Muscle of leg (tissue), 3 donors: ENCODE measurements at regions not wholly inside any gene's neighbourhood (a gene's known extent, or its start where the extent isn't known, plus 50 kb on each side); places are given as distances from the start of the nearest gene placed in this dataset.

Experiments used
- DNase-seq: peaks from one replicate; pipeline ENCODE4 v3.0.0; 2013
- H3K27ac ChIP-seq: one replicate; pipeline ENCODE4 v1.5.1; 2013; ENCODE audit warnings: mild to moderate bottlenecking, low read length, control low read depth
- H3K27me3 ChIP-seq: one replicate; pipeline ENCODE4 v1.6.1; 2013; ENCODE audit warnings: low read length; ENCODE audit not compliant: control insufficient read depth, insufficient read depth
- H3K36me3 ChIP-seq: one replicate; pipeline ENCODE4 v1.6.1; 2013; ENCODE audit warnings: low read length; ENCODE audit not compliant: control insufficient read depth, insufficient read depth
- H3K4me1 ChIP-seq: one replicate; pipeline ENCODE4 v1.6.1; 2013; ENCODE audit warnings: low read length; ENCODE audit not compliant: control insufficient read depth, insufficient read depth
- H3K4me3 ChIP-seq: one replicate; pipeline ENCODE4 v1.5.1; 2013; ENCODE audit warnings: low read length, control low read depth
- H3K9me3 ChIP-seq: replicated peaks from 2 replicates; pipeline ENCODE4 v1.6.1; 2013; ENCODE audit warnings: low read depth, low read length; ENCODE audit not compliant: control insufficient read depth
- WGBS: methylation state at CpG from one replicate; pipeline ENCODE4 v1.1.5; 2013; ENCODE audit warnings: missing lambda C conversion rate; ENCODE audit not compliant: insufficient coverage; 5-methylcytosine and 5-hydroxymethylcytosine counted together

DNA sequence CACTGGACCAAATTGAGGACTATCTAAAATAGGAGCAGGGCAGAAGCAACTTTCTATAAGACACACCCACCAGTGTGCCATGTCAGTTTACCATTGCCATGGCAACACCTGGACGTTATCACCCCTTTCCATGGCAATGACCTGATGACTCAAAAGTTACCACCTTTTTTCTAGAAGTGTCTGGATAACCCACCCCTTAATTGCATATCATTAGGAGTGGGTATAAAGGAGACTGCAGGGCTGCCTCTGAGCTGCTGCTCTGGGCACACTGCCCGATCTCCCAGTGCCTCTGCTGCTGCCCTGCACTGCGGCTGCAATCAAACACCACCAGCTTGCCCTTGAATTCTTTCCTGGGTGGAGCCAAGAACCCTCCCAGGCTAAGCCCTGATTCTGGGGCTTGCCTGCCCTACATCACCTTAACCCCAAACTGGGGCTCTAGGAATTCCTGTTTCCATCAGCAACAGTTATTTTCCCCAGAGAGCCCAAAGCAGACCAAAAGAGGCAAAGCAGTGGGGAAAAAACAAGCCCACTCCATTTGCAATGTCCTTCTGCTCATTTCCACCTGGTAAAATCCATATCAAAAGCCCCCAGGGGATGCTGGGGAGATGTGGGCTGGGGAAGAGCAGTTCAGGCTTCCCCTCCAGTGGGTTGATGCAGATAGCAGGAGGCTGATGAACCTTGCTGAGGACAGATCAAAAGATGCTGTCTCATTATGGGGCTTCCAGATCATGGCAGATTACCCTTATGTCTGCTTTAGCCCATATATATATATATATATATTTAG lies 129.5 kb upstream of the NCOR2 start:
- Histone ChIP-seq H3K4me3 (no peak overlapping the region), H3K27ac (no peak overlapping the region), H3K27me3 (no peaks in the 10 kb centered on the region), H3K9me3 (peaks cover 12% of the 10 kb centered on the region), H3K36me3 (no peaks in the 10 kb centered on the region), H3K4me1 (peaks cover 49% of the 10 kb centered on the region)
- 73% methylated on average over 2 of the region's 3 CpGs for WGBS
- no peak for DNase-seq

DNA sequence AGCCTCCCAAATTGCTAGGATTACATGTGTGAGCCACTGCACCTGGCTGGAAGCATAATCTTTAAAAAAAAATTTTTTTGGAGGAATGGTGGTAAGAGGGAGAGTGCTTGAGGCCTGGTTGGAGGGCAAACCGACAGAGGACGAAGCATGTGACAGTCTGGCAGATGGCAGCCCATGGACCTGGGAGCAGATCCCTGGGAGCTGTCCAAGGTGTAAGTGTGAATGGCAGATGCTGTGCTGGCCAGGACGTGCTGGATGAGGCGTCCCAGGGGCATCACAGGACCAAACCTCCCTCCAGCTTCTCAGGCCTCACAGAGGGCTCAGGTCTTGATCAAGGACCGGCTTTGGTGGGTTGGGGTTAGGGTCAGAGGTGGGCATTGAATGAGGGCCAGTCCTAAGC lies 128.4 kb upstream of the NCOR2 start:
- DNase-seq: no peak
- H3K27ac ChIP-seq: no peak overlapping the region
- peaks cover 40% of the 10 kb centered on the region for H3K4me1 ChIP-seq
- no peak overlapping the region for H3K4me3 ChIP-seq
- H3K27me3 ChIP-seq: no peaks in the 10 kb centered on the region
- 53% methylated on average over 2 of the region's 5 CpGs for WGBS
- H3K9me3 ChIP-seq: peaks cover 18% of the 10 kb centered on the region
- no peaks in the 10 kb centered on the region for H3K36me3 ChIP-seq

- Histone ChIP-seq H3K27ac (peak overlapping the region; percentile 83), H3K4me3 (no peak overlapping the region), H3K36me3 (no peaks in the 10 kb centered on the region), H3K27me3 (no peaks in the 10 kb centered on the region), H3K4me1 (peaks cover 36% of the 10 kb centered on the region), H3K9me3 (peaks cover 18% of the 10 kb centered on the region)
- WGBS: 41% methylated on average over 11 of the region's 14 CpGs
- peak; percentile 75 for DNase-seq
Measured at GRCh38 chr12:124694846-124695497, 127.6 kb upstream of the NCOR2 start.

DNA sequence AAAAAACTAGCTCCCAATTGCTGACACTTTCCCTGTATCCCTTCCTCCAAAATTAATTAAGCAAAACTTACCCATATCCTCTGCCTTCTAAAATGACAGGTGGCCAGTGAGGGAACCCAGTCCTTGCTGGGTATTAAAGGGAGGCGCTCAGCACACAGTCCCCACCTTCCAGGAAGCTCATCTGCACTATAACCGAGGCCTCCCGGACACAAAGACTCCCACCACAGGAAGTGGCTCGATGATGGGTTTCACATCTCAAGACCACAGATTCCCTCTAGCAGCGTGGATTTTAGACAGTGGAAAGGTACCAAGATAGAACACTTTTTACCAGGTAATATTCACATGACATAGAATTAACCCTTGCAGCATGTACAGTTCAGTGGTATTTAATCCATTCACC lies 126.8 kb upstream of the NCOR2 start:
- no peak for DNase-seq
- WGBS: 40% methylated on average over 1 of the region's 5 CpGs
- no peaks in the 10 kb centered on the region for H3K36me3 ChIP-seq
- H3K4me3 ChIP-seq: no peak overlapping the region
- no peaks in the 10 kb centered on the region for H3K27me3 ChIP-seq
- peaks cover 19% of the 10 kb centered on the region for H3K9me3 ChIP-seq
- peak overlapping the region; percentile 83 for H3K27ac ChIP-seq
- H3K4me1 ChIP-seq: peaks cover 38% of the 10 kb centered on the region

GRCh38 chr12:124693111-124693723 lies 125.8 kb upstream of the NCOR2 start:
- Histone ChIP-seq H3K27ac (no peak overlapping the region), H3K4me1 (peaks cover 36% of the 10 kb centered on the region), H3K4me3 (no peak overlapping the region), H3K9me3 (peaks cover 19% of the 10 kb centered on the region), H3K27me3 (no peaks in the 10 kb centered on the region), H3K36me3 (no peaks in the 10 kb centered on the region)
- WGBS: 54% methylated on average over 7 of the region's 17 CpGs
- no peak for DNase-seq

DNA sequence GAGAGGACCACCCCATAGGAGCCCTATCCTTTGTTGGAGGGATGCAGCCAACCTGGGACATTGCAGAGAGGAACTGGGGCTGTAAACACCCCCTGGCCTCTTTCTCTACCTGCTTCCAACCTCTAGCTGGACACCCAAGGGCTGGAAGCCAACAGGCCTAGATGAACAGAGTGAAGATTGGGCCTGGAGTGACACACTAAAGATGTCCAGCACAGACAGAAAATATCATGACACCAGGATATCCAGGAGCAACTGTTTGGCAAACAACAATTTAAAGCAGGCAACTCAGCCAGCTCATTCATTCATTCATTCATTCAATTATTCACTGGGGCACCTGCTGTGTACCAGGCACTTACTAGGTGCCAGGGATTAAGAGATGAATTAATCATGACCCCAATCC lies 125.0 kb upstream of the NCOR2 start:
- Histone ChIP-seq H3K27me3 (no peaks in the 10 kb centered on the region), H3K4me1 (peaks cover 40% of the 10 kb centered on the region), H3K27ac (no peak overlapping the region), H3K4me3 (no peak overlapping the region), H3K36me3 (no peaks in the 10 kb centered on the region), H3K9me3 (peaks cover 19% of the 10 kb centered on the region)
- no peak for DNase-seq

DNA sequence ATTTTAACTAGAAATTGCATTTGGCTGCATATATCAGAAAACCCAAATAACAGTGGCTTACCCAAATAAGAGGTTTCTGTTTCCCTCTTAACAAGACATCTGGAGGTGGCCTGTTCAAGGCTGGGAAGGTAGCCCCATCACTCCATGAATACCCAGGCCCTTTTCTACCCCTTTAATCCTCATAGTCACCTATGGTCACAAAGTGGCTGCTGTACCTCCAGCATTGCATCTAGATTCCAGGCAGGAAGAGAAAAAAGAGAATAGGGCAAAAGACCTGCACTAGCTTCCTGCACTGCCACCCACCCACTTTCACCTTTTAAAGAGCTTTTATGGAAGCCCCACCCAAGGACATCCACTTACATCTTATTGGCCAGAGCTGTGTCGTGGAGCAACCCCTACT lies 124.0 kb upstream of the NCOR2 start:
- WGBS: no CpG with 5 or more reads among the region's 1 CpG
- peaks cover 36% of the 10 kb centered on the region for H3K4me1 ChIP-seq

GRCh38 chr12:124689631-124690030 lies 122.2 kb upstream of the NCOR2 start:
- WGBS: no CpG with 5 or more reads among the region's 2 CpGs

More for the DNA sequence above, 124.0 kb upstream of the NCOR2 start:
- Histone ChIP-seq H3K27me3 (no peaks in the 10 kb centered on the region), H3K36me3 (no peaks in the 10 kb centered on the region), H3K9me3 (peaks cover 19% of the 10 kb centered on the region), H3K4me3 (no peak overlapping the region), H3K27ac (no peak overlapping the region)
- DNase-seq: no peak

DNA sequence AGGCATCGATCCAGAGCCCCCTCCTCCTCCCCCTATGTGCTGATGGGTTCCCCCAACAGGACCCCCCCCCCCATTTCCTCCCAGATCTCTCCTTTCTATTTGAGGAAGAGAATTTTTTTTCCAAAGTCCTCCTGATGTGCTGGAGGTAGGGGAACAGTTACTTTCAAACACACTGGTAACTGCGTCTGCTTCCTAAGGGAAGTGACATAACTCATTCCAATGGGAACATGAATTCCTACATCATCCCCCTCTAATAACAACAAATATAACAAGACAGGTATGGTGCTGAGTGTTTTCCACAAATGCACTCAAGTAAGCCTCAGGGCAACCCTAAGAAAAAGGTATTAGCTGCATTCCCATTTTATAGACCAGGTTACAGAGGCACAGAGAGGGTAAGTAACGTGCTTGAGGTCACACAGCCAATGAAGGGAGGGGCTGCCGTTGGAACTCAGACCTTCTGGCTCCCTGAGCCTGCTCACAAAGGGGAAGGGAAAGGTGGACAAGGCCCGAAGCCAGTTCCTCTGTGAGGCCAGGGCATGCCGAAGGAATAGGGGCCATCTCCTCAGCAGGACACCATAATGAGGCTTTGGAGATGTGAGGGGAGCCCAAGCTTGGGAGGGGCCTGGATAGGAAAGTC lies 121.1 kb upstream of the NCOR2 start:
- Histone ChIP-seq H3K27ac (peak overlapping the region; percentile 85), H3K27me3 (no peaks in the 10 kb centered on the region), H3K36me3 (no peaks in the 10 kb centered on the region), H3K4me1 (peaks cover 43% of the 10 kb centered on the region), H3K9me3 (peaks cover 19% of the 10 kb centered on the region), H3K4me3 (no peak overlapping the region)
- peak; percentile 67 for DNase-seq
- WGBS: 26% methylated on average over 4 of the region's 6 CpGs

More at GRCh38 chr12:124689631-124690030, 122.2 kb upstream of the NCOR2 start:
- H3K4me3 ChIP-seq: no peak overlapping the region
- no peaks in the 10 kb centered on the region for H3K27me3 ChIP-seq
- no peak overlapping the region for H3K27ac ChIP-seq
- H3K4me1 ChIP-seq: peaks cover 40% of the 10 kb centered on the region
- no peak for DNase-seq
- H3K36me3 ChIP-seq: no peaks in the 10 kb centered on the region
- peaks cover 19% of the 10 kb centered on the region for H3K9me3 ChIP-seq

DNA sequence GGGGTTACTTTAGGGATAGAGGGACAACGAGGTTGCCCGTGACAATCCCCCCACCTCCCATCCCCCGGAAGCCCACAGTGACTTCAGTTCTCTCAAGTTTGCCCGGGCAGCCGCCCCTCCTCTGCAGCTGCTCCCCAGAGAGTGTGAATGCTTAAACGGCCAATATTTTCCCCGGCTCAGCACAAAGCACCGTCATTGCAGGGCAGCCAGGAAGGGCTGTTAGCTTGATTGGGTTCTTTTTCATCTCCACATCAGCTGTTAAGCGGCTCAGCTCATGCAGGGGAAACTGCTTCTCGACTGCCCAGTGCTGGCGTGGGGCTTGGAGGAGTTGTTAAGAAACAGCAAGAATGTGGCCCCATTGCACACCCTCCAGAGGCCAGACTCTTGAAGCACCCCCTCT lies 120.5 kb upstream of the NCOR2 start:
- Histone ChIP-seq H3K27me3 (no peaks in the 10 kb centered on the region), H3K36me3 (no peaks in the 10 kb centered on the region), H3K4me3 (no peak overlapping the region), H3K27ac (peak overlapping the region; percentile 78), H3K9me3 (peaks cover 17% of the 10 kb centered on the region), H3K4me1 (peaks cover 49% of the 10 kb centered on the region)
- no CpG with 5 or more reads among the region's 11 CpGs for WGBS
- peak; percentile 91 for DNase-seq
